SK-N-SH treated with all-trans-retinoic acid at 6 μM for 48 hours (cell line): ENCODE measurements at regions not wholly inside any gene's neighbourhood (a gene's known extent, or its start where the extent isn't known, plus 50 kb on each side); places are given as distances from the start of the nearest gene placed in this dataset.

ENCODE experiments used
- ATAC-seq: fragments of 200-7000 bp; cut with Tn5 transposase; 3 replicates; pipeline ENCODE4 v1.9.1; 2020; ENCODE audit warnings: mild to moderate bottlenecking, moderate library complexity
- ARNTL ChIP-seq: fragments of 450-650 bp; formaldehyde crosslinking; IDR thresholded peaks from 2 replicates; pipeline ENCODE4 v1.5.0; 2020; ENCODE audit warnings: low read depth, mild to moderate bottlenecking, moderate library complexity, borderline replicate concordance
- BACH2 ChIP-seq: fragments of 250-450 bp; sonication (Bioruptor Pico); IDR thresholded peaks from 2 replicates; pipeline ENCODE4 v1.9.0; 2021; ENCODE audit warnings: mild to moderate bottlenecking, borderline replicate concordance
- CREB5 ChIP-seq: fragments of 250-450 bp; sonication (Bioruptor Pico); IDR thresholded peaks from 2 replicates; pipeline ENCODE4 v1.5.1; 2020; ENCODE audit warnings: low read depth, mild to moderate bottlenecking, moderate library complexity
- CSDC2 ChIP-seq: fragments of 250-450 bp; sonication (Bioruptor Pico); IDR thresholded peaks from 2 replicates; pipeline ENCODE4 v1.5.0; 2020; ENCODE audit warnings: mild to moderate bottlenecking, moderate library complexity
- CSRNP3 ChIP-seq: fragments of 250-450 bp; sonication (Bioruptor Pico); IDR thresholded peaks from 2 replicates; pipeline ENCODE4 v1.5.1; 2021; ENCODE audit warnings: mild to moderate bottlenecking, moderate library complexity
- ESRRG ChIP-seq: fragments of 250-450 bp; sonication (Bioruptor Pico); IDR thresholded peaks from 2 replicates; pipeline ENCODE4 v1.6.1; 2021; ENCODE audit warnings: mild to moderate bottlenecking
- GLIS3 ChIP-seq: fragments of 250-450 bp; sonication (Bioruptor Pico); IDR thresholded peaks from 2 replicates; pipeline ENCODE4 v1.5.0; 2020; ENCODE audit warnings: mild to moderate bottlenecking, moderate library complexity
- ISL1 ChIP-seq: fragments of 250-450 bp; sonication (Bioruptor Pico); IDR thresholded peaks from 2 replicates; pipeline ENCODE4 v2.1.2; 2022; ENCODE audit warnings: mild to moderate bottlenecking, moderate library complexity
- OSR1 ChIP-seq: fragments of 250-450 bp; sonication (Bioruptor Pico); IDR thresholded peaks from 2 replicates; pipeline ENCODE4 v1.8.0; 2022; ENCODE audit warnings: moderate library complexity, mild to moderate bottlenecking, inconsistent platforms
- PATZ1 ChIP-seq: fragments of 250-450 bp; sonication (Bioruptor Pico); IDR thresholded peaks from 2 replicates; pipeline ENCODE4 v1.8.0; 2020; ENCODE audit warnings: mild to moderate bottlenecking, moderate library complexity, borderline replicate concordance
- PPARA ChIP-seq: fragments of 250-450 bp; sonication (Bioruptor Pico); IDR thresholded peaks from 2 replicates; pipeline ENCODE4 v1.5.0; 2020; ENCODE audit warnings: mild to moderate bottlenecking, borderline replicate concordance
- RARB ChIP-seq: fragments of 250-450 bp; sonication (Bioruptor Pico); IDR thresholded peaks from 2 replicates; pipeline ENCODE4 v1.8.0; 2021; ENCODE audit warnings: mild to moderate bottlenecking, moderate library complexity
- SNAI2 ChIP-seq: fragments of 250-450 bp; sonication (Bioruptor Pico); IDR thresholded peaks from 2 replicates; pipeline ENCODE4 v1.5.0; 2020; ENCODE audit warnings: mild to moderate bottlenecking, moderate library complexity
- TCF4 ChIP-seq: fragments of 250-450 bp; sonication (Bioruptor Pico); IDR thresholded peaks from 2 replicates; pipeline ENCODE4 v1.8.0; 2021; ENCODE audit warnings: mild to moderate bottlenecking, moderate library complexity, borderline replicate concordance
- TOX ChIP-seq: fragments of 250-450 bp; sonication (Bioruptor Pico); IDR thresholded peaks from 2 replicates; pipeline ENCODE4 v1.8.0; 2021; ENCODE audit warnings: mild to moderate bottlenecking, moderate library complexity, borderline replicate concordance
- TSHZ2 ChIP-seq: fragments of 250-450 bp; sonication (Bioruptor Pico); IDR thresholded peaks from 2 replicates; pipeline ENCODE4 v1.5.0; 2020; ENCODE audit warnings: mild to moderate bottlenecking, moderate library complexity
- ZC3H10 ChIP-seq: fragments of 250-450 bp; sonication (Bioruptor Pico); IDR thresholded peaks from 2 replicates; pipeline ENCODE4 v1.5.1; 2021; ENCODE audit warnings: mild to moderate bottlenecking, moderate library complexity
- ZFP3 ChIP-seq: fragments of 250-450 bp; sonication (Bioruptor Pico); IDR thresholded peaks from 2 replicates; pipeline ENCODE4 v1.5.0; 2020; ENCODE audit warnings: mild to moderate bottlenecking, moderate library complexity
- ZFP30 ChIP-seq: fragments of 450-650 bp; formaldehyde crosslinking; IDR thresholded peaks from 2 replicates; pipeline ENCODE4 v1.5.0; 2022; ENCODE audit warnings: mild to moderate bottlenecking, moderate library complexity
- ZNF565 ChIP-seq: fragments of 450-650 bp; formaldehyde crosslinking; conservative IDR thresholded peaks from 2 replicates; pipeline ENCODE4 v1.5.0; 2020; ENCODE audit warnings: low read depth, mild to moderate bottlenecking, moderate library complexity
- ZNF70 ChIP-seq: fragments of 450-650 bp; formaldehyde crosslinking; IDR thresholded peaks from 2 replicates; pipeline ENCODE4 v1.5.0; 2020; ENCODE audit warnings: mild to moderate bottlenecking, moderate library complexity
- ZNF8 ChIP-seq: fragments of 450-650 bp; formaldehyde crosslinking; IDR thresholded peaks from 2 replicates; pipeline ENCODE4 v1.5.0; 2020; ENCODE audit warnings: mild to moderate bottlenecking, moderate library complexity

DNA sequence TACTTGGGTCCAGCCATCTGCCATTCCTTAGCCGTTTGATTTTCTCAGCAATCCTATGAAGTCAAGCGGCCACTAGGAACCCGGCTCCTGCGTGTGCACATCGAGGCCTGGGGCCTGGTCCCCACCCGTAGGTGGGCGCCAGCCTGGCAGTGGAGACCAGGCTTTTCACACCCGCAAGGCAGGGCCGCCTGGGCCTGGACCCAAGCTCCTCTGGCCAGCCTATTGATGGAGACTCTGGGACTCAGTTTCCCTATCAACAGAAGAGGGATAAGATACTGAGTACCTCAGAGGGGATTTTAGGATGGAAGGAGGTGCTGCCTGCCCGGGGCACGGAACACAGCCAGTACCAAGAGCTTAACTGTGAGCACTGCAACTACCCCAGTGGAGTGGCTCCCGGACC is 104.3 kb upstream of the C14orf180 start:
- no peak for TF ChIP-seq TSHZ2
- TF ChIP-seq CSRNP3 (CRISPR knock-in tag) = no peak
- no peak for TF ChIP-seq TOX (CRISPR knock-in tag)
- TF ChIP-seq ZFP30 (CRISPR knock-in tag) = no peak
- TF ChIP-seq SNAI2 = no peak
- no peak for TF ChIP-seq ZNF565
- TF ChIP-seq ZFP3 (CRISPR knock-in tag) = no peak
- TF ChIP-seq TCF4 (CRISPR knock-in tag) = no peak
- TF ChIP-seq OSR1 (CRISPR knock-in tag) = no peak
- TF ChIP-seq ZC3H10 = no peak
- no peak for TF ChIP-seq BACH2 (CRISPR knock-in tag)
- no peak for TF ChIP-seq GLIS3 (CRISPR knock-in tag)
- no peak for TF ChIP-seq ZNF8 (CRISPR knock-in tag)
- no peak for TF ChIP-seq PPARA (CRISPR knock-in tag)
- no peak for ATAC-seq

- ATAC-seq = no peak
- TF ChIP-seq ZNF8 (CRISPR knock-in tag) (no peak), CSDC2 (CRISPR knock-in tag) (no peak), TOX (CRISPR knock-in tag) (no peak), ARNTL (CRISPR knock-in tag) (no peak), ZNF565 (no peak), PATZ1 (CRISPR knock-in tag) (no peak), PPARA (CRISPR knock-in tag) (no peak), ZFP30 (CRISPR knock-in tag) (no peak), ESRRG (no peak), GLIS3 (CRISPR knock-in tag) (no peak), ZFP3 (CRISPR knock-in tag) (no peak), BACH2 (CRISPR knock-in tag) (no peak), ISL1 (CRISPR knock-in tag) (no peak), TCF4 (CRISPR knock-in tag) (no peak), ZC3H10 (no peak), ZNF70 (CRISPR knock-in tag) (no peak), RARB (CRISPR knock-in tag) (no peak)
Observed at GRCh38 chr14:104475802-104476201, 103.8 kb upstream of the C14orf180 start.

GRCh38 chr14:104476437-104476836 is 103.1 kb upstream of the C14orf180 start:
- no peak for ATAC-seq
- TF ChIP-seq PATZ1 (CRISPR knock-in tag) (no peak), SNAI2 (no peak), ZFP3 (CRISPR knock-in tag) (no peak), ESRRG (no peak), CSDC2 (CRISPR knock-in tag) (no peak), ZNF70 (CRISPR knock-in tag) (no peak), CREB5 (CRISPR knock-in tag) (no peak), ZNF8 (CRISPR knock-in tag) (no peak), TCF4 (CRISPR knock-in tag) (no peak), CSRNP3 (CRISPR knock-in tag) (no peak), RARB (CRISPR knock-in tag) (no peak), ISL1 (CRISPR knock-in tag) (no peak), PPARA (CRISPR knock-in tag) (no peak)
